Lung (tissue), 11 donors: ENCODE measurements at regions not wholly inside any gene's neighbourhood (a gene's known extent, or its start where the extent isn't known, plus 50 kb on each side); places are given as distances from the start of the nearest gene placed in this dataset.

Experiments used
- ATAC-seq: fragments of 200-7000 bp; cut with Tn5 transposase; one replicate; pipeline ENCODE4 v1.9.1; 2020; ENCODE audit warnings: moderate number of reproducible peaks; ENCODE audit not compliant: insufficient read depth, low FRiP score
- DNase-seq, 3 donors: peaks; one replicate each; pipeline ENCODE4 v3.0.0-alpha.2; 2013 to 2017
- H3K27ac ChIP-seq, 2 donors: one replicate each; pipeline ENCODE4 v1.5.1; 2013; ENCODE audit warnings: mild to moderate bottlenecking in 2 of 2, moderate library complexity in 2 of 2, control low read depth in 1 of 2, inconsistent platforms in 1 of 2, low read depth in 1 of 2, low read length in 1 of 2
- H3K27me3 ChIP-seq, 3 donors: one replicate each; pipeline ENCODE4 v1.5.1; 2013; ENCODE audit warnings: low read length in 2 of 3; ENCODE audit not compliant: control insufficient read depth in 3 of 3, insufficient read depth in 3 of 3
- H3K36me3 ChIP-seq, 4 donors: one replicate each; pipeline ENCODE4 v1.5.1; 2013; ENCODE audit warnings: low read length in 4 of 4, mild to moderate bottlenecking in 1 of 4, moderate library complexity in 1 of 4; ENCODE audit not compliant: control insufficient read depth in 4 of 4, insufficient read depth in 4 of 4
- H3K4me1 ChIP-seq, 5 donors: one replicate each; pipeline ENCODE4 v1.5.1; 2013; ENCODE audit warnings: low read length in 5 of 5, mild to moderate bottlenecking in 2 of 5, moderate library complexity in 1 of 5; ENCODE audit not compliant: control insufficient read depth in 5 of 5, insufficient read depth in 5 of 5
- H3K4me3 ChIP-seq: one replicate; pipeline ENCODE4 v1.5.1; 2013; ENCODE audit warnings: mild to moderate bottlenecking, control low read depth, moderate library complexity
- H3K9ac ChIP-seq, 2 donors: one replicate each; pipeline ENCODE4 v1.5.1; 2013; ENCODE audit warnings: low read length in 2 of 2, control low read depth in 1 of 2; ENCODE audit not compliant: insufficient read depth in 1 of 2
- H3K9me3 ChIP-seq, 4 donors: one replicate each; pipeline ENCODE4 v1.5.1; 2013; ENCODE audit warnings: low read length in 3 of 4, mild to moderate bottlenecking in 1 of 4, moderate library complexity in 1 of 4; ENCODE audit not compliant: control insufficient read depth in 4 of 4, insufficient read depth in 3 of 4
- WGBS, 2 donors: extraction: QIAGEN DNeasy Blood & Tissue Kit; methylation state at CpG; one replicate each; pipeline ENCODE4 v1.1.7; 2013; 5-methylcytosine and 5-hydroxymethylcytosine counted together
- TF ChIP-seq, protein P1 (sequence below): IDR thresholded peaks from 2 replicates; pipeline ENCODE4 v1.5.1; 2012; ENCODE audit warnings: mild to moderate bottlenecking; ENCODE audit errors: control extremely low read depth, extremely low read depth
- donor health status: control.
- donor health status: control.
- donor health status: Bipolar disorder and iron deficiency.
- donor health status: healthy.
- donor health status: DM: yes; HTN: yes; CAD: no.

GRCh38 chr12:59386236-59386635 lies 209.6 kb upstream of the SLC16A7 start:
- peaks cover 0 to 17% (median 0%) of the 10 kb centered on the region in 5 donors for H3K4me1 ChIP-seq
- WGBS, 2 donors = 65 to 77% methylated on average over 1 of the region's 1 CpG
- no peak overlapping the region for H3K27ac ChIP-seq
- H3K27me3 ChIP-seq = no peaks in the 10 kb centered on the region
- no peaks in the 10 kb centered on the region for H3K36me3 ChIP-seq
- DNase-seq (peak in 2 of 3 donors; percentile 84), ATAC-seq (no peak)
- no peaks in the 10 kb centered on the region for H3K9me3 ChIP-seq
- no peak overlapping the region for H3K4me3 ChIP-seq
- no peak overlapping the region for H3K9ac ChIP-seq
- TF ChIP-seq, protein P1, sequence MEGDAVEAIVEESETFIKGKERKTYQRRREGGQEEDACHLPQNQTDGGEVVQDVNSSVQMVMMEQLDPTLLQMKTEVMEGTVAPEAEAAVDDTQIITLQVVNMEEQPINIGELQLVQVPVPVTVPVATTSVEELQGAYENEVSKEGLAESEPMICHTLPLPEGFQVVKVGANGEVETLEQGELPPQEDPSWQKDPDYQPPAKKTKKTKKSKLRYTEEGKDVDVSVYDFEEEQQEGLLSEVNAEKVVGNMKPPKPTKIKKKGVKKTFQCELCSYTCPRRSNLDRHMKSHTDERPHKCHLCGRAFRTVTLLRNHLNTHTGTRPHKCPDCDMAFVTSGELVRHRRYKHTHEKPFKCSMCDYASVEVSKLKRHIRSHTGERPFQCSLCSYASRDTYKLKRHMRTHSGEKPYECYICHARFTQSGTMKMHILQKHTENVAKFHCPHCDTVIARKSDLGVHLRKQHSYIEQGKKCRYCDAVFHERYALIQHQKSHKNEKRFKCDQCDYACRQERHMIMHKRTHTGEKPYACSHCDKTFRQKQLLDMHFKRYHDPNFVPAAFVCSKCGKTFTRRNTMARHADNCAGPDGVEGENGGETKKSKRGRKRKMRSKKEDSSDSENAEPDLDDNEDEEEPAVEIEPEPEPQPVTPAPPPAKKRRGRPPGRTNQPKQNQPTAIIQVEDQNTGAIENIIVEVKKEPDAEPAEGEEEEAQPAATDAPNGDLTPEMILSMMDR = no peak

DNA sequence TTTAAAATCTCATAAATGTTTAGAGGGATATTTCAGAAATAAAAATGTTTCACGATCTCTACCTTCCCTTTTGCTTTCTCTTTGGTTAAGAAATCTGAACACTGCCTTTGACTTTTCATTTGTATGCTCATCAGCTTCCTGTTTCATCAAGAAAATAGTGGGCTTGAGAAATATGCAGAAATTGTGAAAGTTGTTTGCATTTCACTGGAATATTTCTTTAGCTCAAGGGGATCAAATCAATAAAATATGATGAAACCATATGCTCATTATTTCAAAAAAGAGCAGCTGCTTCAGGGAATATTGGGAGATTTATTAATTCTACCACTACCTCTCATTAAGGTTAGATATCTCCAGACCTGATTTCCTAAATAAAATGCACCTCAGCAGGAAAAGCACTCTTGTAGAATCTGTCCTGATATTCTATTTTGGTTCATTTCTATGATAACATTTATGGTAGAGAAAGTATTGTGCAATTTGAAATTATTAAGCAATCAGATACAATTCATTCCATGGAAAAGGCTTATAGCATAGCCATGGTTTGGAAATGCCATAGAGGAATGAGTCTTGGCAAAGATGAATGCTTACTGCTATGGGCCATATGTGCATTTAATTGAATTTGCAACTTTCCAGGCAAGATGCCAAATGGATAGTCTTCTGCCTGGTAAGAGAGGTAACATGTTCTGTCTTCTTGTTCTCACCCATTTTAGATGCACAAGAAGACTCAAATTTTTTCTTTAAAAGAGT lies 212.6 kb upstream of the SLC16A7 start:
- no peak for ATAC-seq
- Histone ChIP-seq H3K36me3 (no peaks in the 10 kb centered on the region), H3K4me1 (peaks cover 0 to 17% (median 0%) of the 10 kb centered on the region in 5 donors), H3K9ac (no peak overlapping the region), H3K27me3 (no peaks in the 10 kb centered on the region), H3K9me3 (no peaks in the 10 kb centered on the region), H3K27ac (no peak overlapping the region), H3K4me3 (no peak overlapping the region)
- 25 to 59% methylated on average over 1 of the region's 1 CpG for WGBS, 2 donors
- TF ChIP-seq, protein P1 = no peak
- peak in 2 of 3 donors; percentile 75 to 84 for DNase-seq

DNA sequence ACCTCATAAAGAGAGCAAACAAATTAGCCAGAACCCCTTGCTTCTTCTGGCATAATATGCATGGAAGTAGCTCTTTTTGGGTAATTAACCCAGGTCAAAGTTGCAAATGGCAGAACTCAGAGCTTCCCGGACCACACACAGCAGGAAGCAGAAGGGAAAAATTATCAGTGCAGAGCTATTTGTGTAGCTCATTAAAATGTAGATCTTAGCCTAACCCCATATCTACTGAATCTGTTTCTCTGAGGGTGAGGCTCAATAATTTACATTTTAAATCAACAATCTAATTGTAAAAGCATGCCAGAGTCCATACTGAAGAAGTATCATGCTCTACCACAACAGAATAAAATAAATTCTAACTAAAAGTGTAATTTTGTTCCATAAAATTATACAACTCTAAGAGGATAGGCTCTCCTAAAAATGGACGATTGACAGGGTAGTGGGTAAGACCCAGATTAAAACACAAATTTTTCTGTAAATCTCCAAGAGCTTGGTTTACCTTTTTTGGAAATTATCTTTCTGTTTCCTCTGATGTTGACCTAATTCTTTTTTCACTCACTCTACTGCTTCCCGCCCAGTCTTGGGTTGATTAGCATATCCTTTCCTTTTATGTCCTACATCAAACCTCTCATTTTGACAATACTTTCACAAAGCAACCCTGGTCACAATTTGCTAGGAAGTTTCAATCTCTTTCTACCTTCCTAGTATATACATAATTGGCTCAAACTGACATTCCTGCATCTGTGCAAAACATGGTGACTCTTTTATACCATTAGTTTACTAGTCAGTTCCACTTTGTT lies 213.3 kb upstream of the SLC16A7 start:
- DNase-seq (no peak), ATAC-seq (no peak)
- TF ChIP-seq, protein P1 = no peak
- WGBS, 2 donors = 66 to 77% methylated on average over 3 of the region's 3 CpGs
- Histone ChIP-seq H3K27ac (no peak overlapping the region), H3K27me3 (no peaks in the 10 kb centered on the region), H3K36me3 (no peaks in the 10 kb centered on the region), H3K9ac (no peak overlapping the region), H3K4me1 (peaks cover 0 to 17% (median 0%) of the 10 kb centered on the region in 5 donors), H3K9me3 (no peaks in the 10 kb centered on the region), H3K4me3 (no peak overlapping the region)
